HG03039 (cell line): ENCODE measurements at regions not wholly inside any gene's neighbourhood (a gene's known extent, or its start where the extent isn't known, plus 50 kb on each side); places are given as distances from the start of the nearest gene placed in this dataset.

Experiments used
- ATAC-seq: cut with Tn5 transposase; IDR thresholded peaks from one replicate; pipeline ENCODE4 v1.9.1; 2021; ENCODE audit warnings: mild to moderate bottlenecking, moderate library complexity; ENCODE audit not compliant: unreplicated experiment

DNA sequence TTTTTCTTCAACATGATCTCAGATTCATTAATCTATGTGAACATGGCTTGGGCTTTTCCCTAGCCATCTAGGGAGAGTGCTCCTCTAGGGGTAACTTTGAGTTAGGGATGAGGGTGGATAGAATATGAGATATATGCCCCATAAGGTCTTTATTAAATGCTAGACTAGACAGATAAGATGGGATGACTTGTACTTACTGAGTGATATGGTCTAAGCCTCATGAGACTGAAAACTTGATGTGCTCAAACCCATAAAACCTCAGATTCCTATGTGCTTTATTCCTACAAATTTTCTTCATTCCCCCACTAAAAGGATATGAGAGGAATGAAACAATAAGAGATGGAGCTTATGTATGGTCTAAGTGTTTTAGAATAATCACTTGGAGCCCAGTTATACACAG lies 386.6 kb downstream of the YTHDC2 start:
- ATAC-seq: no peak

DNA sequence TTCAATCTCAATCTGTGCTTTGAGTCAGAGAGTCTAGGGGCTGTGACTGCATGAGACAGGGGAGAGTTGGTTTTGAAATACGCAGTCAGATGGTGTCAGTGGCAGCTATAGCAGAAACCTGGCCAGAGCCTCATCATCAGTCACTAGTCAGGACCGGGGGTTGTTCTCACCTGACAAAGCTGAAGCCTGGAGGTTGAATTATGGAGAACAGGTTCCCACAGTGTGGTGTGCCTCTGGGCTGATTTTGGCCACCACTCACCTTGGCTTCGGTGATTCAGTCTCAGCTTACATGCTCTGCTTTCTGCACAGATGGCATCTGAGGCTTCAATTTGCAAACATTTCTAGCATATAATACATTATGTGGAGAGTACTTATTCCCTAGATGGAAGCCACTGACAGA lies 387.3 kb downstream of the YTHDC2 start:
- no peak for ATAC-seq

DNA sequence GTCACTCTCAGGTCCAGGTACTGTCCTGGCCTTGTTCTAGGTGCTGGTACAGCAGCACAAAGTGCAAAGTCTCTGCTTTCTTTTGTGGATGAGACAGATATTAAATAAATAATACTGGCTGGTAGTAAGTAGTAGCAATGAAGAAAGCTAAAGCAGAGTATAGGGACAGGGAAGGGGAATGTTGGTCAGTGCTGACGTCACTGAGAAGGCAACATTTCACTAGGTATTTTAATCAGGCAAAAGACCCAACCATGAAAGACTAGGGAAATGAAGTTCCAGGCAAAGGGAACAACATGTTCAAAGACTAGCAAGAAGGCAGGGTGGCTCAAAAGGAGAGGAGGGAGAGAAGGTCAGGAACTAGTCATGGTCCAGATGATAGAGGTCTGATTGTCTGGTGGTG lies 388.2 kb downstream of the YTHDC2 start:
- ATAC-seq: no peak

DNA sequence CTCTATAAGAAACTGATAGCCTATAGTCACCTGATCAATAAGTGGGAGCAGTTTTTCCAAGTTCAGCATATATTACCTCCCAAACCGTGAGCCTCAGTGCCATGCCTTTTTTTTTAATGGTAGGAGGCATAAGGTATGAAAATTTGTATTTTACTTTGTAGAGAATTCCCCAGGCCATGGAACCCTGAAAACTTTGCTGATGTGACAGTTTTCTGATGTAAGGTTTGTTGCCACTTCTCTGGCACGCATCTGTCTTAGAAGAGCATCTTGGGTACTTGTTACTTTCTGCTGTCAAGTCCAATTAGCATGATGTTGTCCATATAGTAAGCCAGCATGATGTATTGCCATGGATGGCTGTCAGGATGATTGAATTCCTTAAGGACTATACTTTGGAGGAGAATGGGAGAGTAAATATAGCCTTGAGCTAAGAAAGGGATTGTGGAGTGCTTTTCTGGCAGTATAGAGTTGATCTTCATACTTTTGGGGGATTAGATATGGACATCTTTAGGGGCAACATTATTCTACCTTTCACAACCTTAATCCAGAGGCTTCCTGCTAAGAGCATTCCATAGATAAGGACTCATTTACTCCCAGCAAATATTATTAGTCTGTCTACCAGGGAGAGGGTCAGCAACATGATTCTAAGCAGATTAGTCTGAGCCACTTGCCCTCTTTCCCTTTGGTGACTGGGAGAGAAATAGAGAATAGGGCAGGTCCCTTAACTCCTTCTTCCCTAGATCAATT lies 389.6 kb downstream of the YTHDC2 start:
- no peak for ATAC-seq

DNA sequence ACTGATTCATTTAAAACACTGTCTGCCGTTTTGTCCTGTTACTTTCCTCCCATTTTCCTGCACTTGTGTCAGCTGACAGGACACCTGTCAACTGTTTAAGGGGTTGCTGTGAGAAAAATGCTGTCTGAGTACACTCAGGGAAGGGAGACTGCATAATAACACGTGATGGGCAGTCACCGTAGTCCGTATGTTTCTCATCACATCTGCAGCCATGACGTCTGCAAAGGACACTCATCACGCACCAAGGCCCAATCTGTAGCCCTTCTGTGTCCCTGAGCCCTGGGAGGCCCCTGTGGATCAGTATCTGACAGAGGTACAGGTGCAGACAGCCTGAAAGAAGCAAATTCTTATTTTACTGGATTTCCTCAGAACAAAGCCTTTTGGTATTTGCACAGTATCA lies 396.3 kb downstream of the YTHDC2 start:
- ATAC-seq: no peak

DNA sequence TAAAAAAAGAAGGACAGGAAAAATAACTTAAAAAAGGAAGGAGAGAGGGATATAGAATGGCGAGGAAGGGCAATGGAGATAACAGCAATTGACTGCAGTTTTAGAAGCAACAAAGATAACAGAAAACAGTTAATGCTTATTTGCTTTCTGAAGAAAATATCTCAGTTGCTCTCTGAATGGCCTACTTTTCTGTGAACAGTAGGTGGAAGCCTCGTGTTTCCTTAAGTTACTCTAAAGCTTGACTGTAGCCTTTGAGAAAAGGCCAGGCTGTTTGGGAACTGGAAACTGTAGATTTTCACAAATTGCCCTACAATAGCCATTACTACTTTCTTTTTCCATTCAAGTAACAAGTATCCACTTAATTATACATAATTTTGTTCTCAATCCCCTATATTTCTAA lies 404.5 kb downstream of the YTHDC2 start:
- no peak for ATAC-seq

DNA sequence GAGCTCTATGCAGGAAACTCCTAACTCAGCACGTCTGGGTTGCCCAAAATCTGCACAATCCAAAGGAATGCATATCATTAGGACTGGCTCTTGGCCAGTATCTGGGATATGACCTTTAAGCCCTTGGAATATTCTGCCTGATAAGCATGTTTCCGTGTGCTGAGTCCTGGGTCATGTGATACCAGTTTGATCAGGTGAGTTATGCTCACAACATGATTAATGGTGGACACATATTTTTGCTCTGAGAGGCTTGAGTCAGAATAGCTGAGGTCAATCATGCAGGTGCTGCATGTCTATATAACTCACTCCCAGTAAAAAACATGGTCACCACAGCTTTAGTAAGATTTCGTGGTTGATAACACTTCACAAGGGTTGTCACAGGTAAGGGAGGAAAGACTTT lies 408.8 kb downstream of the YTHDC2 start:
- ATAC-seq: no peak

DNA sequence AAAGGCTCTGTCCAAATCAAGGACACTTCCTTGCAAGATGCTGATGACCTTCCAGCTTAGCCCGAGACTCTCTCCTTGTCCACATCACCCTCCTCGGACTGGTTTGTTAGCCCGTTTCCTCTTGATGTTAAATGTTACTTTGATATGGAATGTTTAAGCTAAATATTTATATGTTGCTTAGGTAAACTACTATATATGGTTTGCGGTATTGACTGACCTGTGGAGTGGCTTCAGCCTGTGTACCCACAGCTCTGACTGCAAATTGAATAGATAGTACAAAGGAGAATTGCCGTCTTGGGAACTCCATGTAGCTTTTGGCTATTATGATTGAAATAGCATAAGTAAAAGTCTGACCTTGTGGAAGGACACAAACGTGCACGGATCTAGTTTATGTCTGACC lies 422.0 kb downstream of the YTHDC2 start:
- ATAC-seq: no peak

DNA sequence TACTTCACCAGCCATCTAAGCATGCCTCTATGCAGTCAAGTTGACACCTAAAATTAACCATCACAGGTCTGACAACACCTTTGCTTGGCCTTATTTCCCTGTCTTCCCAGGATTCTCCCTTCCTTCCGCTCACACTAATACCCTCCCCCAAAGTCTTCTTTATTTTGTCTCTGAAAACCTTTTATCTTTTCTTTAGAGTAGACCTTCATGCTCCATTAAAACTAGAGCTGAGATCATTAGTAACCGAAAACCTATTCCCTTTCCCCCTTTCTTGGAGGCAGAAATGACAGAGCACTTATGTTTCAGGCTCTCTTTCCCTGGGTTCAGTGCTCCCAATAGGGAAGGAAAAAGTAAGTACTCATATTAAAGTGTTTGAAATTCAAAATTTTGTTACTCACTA lies 423.8 kb downstream of the YTHDC2 start:
- no peak for ATAC-seq

DNA sequence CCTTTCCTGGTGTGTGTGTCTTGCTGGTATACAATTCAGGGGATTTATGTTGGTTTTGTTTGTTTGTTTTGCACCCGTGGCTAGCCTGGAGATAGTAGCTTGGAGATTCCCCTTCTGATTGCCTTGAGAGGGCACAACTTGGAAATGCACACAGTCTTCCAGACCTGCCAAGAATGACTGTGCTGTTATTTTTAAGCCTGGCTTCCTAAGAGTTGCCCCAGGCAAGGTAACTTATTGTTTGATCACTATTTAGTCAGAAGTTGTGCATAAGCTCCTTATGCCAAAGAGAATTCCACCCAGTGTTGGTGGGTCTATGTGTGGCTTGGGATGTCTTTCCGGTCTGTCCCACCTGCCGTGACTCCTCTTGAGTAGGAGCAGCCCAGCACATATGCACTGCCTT lies 421.9 kb upstream of the KCNN2 start:
- no peak for ATAC-seq

DNA sequence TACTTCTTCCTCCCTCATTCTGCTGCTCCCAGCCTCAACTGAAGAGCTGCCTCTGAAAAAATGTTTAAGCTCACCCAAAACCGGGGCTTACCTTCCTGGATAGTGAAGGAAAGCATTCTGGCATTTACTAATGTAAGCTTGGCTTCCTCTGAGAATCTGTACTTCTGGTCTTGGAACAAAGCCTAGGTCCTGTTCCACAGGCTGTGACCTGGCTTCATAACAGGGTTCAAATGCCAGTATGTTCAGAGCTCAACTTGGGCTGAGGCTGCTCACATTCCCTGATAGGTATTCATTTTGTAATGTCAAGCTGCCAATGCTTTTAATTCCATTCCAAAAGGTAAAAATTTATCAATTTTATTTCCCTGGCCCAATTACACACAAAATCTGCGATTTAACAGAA lies 411.7 kb upstream of the KCNN2 start:
- no peak for ATAC-seq

DNA sequence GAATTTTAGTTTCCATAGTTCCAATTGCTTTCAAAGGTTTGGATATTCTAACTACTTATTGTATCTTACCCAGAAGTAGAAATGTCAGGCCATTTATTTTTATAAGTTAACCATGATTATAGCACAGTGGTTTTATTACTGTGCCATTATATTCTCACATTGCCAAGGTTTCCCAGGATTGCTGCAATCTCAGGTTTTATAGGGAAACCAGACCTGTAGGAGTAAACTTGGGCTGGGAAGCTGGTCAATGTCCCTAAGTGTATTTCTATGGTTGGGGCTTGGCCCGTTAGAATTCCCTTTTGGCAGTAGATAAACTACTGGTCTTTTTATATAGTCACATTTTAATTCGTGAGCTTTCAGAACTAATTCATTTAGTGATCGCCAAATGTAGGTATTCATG lies 396.6 kb upstream of the KCNN2 start:
- no peak for ATAC-seq

DNA sequence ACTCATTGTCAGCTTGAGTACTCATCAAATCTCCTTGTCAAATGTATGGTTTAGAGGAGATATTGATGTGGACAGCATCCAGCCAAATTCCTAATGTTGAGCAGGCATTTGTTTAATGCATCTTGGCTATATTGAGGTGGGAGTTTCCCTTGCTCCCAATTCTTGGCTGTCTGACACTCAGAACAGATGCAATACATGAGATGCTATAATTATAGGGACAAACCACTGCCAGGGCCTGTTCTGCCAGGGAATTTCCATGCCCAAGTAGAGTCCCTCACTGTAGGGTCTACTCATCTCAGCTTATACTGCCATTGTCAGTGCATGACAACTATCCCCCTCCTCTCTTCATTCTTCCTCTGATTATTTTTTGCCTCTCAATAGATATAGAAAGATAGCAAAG lies 392.0 kb upstream of the KCNN2 start:
- ATAC-seq: no peak

DNA sequence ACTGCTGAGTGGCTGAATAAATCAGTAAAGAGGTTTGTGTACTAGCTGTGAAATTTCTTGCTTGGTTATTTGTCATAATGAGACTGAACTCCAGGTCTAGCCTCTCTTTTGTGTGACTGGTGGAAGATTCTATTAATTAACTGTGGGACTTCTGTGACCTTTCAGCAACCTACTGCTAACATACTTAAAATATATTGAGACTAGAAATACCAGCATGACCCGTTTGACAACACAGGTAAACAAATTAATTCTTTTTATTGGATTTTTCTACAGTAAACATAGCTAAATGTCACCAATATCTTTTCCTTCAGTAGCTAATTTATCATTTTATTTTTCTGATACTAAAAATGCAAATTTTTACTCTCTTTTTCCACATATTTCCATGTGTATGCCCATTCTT lies 390.4 kb upstream of the KCNN2 start:
- ATAC-seq: no peak

DNA sequence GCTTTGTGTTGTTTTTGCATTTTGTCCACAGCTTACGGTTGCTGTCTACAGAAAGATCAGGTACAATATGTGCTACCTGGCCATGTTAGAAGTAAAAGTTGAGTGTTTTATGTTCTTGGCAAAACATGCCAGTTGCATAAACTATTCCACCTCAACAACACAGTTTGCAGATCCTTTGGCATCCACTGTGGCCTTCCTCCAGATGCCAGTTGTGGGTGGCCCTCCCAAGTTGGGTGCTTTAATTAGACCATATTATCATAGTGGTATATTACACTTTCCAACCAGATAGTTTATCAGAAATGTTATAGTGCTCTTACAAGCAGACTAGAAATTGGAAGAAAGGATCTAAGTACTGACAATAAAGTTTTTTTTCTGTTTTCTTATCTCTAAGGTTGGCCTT lies 386.9 kb upstream of the KCNN2 start:
- ATAC-seq: no peak

DNA sequence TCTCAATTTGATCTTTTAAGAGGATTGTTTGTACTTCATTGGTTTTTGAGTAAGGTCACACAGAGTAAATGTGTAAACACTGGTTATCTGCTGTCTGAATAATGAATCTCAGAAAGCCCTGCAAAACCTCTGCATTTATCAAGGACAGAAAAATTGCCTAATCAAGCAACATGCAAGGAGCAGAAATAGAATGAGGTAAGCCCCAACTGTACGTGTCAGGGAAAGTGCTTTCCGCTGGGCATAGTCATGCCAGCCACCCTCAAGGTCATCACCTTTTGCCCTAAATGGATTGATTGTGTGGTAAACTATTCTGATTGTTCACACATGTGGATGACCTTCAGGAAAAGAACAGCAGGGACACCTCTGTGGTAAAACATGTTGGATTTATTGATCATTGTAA lies 376.9 kb upstream of the KCNN2 start:
- ATAC-seq: no peak

DNA sequence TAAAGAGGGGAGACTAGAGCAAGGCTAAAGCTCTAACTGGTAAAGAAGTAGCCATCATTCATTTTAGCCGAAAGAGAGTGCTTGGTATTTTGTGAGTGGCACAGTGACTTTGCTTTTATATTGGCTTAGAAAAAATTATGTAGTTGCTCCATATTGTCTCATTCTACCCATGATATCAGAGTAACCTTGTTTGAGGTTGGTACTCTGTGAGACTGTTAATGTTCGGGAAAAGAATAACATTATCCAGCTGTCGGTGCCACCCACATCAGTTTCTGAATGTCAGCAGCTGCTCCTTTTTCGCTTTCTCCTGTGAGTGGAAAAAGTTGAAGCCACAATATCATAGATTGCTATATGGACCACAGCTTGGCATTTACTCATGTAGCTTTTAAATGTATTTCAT lies 376.4 kb upstream of the KCNN2 start:
- ATAC-seq: no peak

DNA sequence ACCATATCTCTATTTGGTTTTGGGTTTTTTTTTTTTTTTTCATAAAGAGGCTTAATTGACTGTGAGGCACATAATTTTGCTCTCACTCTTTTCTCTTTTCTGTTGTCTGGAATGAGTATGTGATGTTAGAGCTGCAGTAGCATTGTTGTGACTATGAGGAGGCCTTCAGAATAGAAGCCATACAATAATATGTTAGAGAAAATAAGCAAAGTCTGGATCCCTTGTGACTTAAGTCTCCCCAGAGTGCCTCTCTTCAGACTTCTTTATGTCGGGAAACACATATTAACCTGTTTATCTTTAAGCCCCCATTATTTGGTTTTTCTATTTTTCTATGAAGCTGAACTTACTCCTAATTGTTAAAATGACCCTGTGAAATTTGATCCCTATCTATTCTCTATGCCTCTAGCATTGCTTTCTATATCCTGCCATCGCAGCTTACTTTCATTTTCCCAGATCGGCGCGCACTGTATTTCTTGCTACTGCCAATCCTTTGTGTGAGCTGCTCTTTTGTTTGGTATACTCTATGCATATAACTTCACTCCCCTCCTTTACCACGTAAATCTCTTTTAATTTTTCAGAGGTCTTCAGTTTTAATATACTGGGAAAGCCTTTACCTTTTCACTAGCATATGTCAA lies 372.5 kb upstream of the KCNN2 start:
- ATAC-seq: no peak

DNA sequence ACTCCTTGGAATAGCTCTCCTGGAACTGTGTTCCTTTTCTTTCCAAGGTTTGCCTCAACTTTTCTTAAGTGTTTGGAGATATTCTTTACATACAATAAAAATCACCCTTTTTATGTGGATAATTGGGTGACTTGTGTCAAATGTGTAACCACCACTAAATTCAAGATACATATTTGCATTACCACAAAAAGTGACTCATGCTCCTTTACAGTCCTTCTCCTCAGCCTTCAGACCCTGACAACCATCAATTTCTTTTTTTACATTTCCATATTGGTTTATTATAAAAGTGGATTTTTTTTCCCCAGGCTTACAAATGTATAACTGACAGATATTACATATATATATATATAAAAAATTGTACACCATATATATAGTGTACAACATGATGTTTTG lies 372.0 kb upstream of the KCNN2 start:
- no peak for ATAC-seq

DNA sequence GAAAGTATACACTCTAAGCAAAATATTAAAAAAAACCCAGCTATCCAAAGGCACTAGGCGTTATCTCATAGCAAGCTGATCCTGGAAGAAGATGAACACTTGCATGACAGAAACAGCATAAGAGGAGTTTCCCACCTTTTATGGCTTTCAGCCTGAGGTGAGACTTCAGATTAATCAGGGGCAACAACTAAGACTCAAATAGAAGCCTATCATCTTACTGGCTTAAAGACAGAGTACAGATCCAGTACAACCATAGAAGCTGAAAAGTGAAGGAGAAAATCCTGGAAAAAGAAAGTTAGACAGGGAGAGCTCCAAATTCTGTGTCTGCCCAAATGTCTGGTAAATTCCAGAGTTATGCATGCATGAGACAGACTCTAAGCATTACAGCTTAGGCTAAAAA lies 360.8 kb upstream of the KCNN2 start:
- no peak for ATAC-seq

DNA sequence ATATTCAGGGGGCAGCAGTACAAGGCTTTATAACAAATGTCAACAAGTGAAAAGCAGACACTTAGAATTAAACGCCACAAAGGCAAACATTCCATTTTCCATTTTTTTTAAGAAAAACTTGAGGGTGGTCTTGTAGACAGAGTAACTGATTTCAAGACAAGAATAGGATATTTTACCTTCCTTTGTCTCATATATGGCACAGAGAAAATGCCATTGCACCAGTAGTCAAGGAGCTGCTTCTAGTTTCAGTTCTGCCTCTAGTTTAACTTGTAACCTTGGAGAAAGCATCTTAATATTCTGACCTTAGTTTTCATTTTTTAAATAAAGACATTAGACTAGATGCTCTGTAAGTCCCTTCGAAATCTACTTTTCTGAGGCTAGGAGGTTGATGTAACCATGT lies 355.3 kb upstream of the KCNN2 start:
- ATAC-seq: no peak

DNA sequence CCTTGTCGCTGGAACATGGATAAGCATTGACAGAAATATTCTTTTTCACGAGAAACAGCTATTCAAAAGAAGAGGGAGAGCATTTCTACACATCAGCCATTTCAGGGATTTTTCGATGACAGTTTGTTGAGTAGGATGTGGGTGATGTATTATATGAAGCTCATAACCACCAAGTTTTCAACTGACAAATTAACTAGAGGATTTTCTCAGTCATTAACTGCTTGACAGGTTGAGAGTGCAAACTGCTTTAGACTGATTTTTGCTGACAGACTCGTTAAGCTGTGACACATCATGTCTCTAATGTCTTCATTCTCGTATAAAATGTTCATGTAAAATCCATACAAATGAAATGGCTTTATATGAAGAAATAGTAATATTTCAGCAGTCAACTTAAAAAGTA lies 354.2 kb upstream of the KCNN2 start:
- ATAC-seq: no peak

DNA sequence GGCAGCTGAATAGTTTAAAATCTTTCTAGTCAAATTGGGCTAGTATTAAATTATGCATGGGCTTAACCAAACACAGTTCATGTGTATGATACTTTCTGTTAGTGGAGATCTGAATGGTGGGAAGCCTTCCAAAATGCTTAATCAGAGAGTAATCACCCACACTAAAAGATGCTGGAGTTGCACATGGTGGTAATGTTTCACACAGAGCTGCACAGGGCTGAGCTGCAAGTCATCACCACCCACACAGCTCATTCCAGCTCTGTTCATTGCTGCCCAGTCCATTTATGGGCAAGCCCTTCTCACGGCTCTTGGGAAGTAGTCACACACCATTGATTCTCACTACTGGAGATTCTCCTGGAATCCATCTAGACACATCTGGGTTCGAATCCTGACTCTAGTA lies 351.5 kb upstream of the KCNN2 start:
- no peak for ATAC-seq
